SU-DHL-6 (cell line): ENCODE measurements at regions not wholly inside any gene's neighbourhood (a gene's known extent, or its start where the extent isn't known, plus 50 kb on each side); places are given as distances from the start of the nearest gene placed in this dataset.
"Not testable (repeated sequence)": the region's sequence is repeated elsewhere in the genome, so short reads cannot be mapped to it uniquely, and the experiment has no call there.

Experiments used
- H2AFZ ChIP-seq: fragments of 200-600 bp; sonication (generic); 2 replicates; pipeline ENCODE4 v1.6.1; 2014; ENCODE audit warnings: low read depth, mild to moderate bottlenecking, moderate library complexity, mixed read lengths, antibody characterized with exemption, low read length; ENCODE audit not compliant: severe bottlenecking
- H3F3A ChIP-seq: fragments of 200-600 bp; shearing (Covaris generic); 2 replicates; pipeline ENCODE4 v1.6.0; 2016; ENCODE audit warnings: antibody characterized with exemption, mild to moderate bottlenecking; ENCODE audit not compliant: insufficient read depth
- H3K27ac ChIP-seq: fragments of 200-600 bp; sonication (generic); 2 replicates; pipeline ENCODE4 v1.5.1; 2016; ENCODE audit warnings: low read depth, mild to moderate bottlenecking, low read length, moderate library complexity, mixed read lengths
- H3K27me3 ChIP-seq: fragments of 200-600 bp; sonication (generic), shearing (Covaris generic); 2 replicates; pipeline ENCODE4 v1.6.0; 2014; ENCODE audit warnings: mild to moderate bottlenecking, low read length
- H3K36me3 ChIP-seq: fragments of 200-600 bp; sonication (generic); 2 replicates; pipeline ENCODE4 v1.6.1; 2014; ENCODE audit warnings: mild to moderate bottlenecking, low read length, mixed read lengths
- H3K4me2 ChIP-seq: fragments of 300-600, 200-600 bp; shearing (Covaris generic), sonication (generic); 2 replicates; pipeline ENCODE4 v1.6.0; 2014; ENCODE audit warnings: low read length, low read depth, mild to moderate bottlenecking; ENCODE audit not compliant: poor library complexity, severe bottlenecking
- H3K4me3 ChIP-seq: fragments of 200-600 bp; sonication (generic); 2 replicates; pipeline ENCODE4 v1.5.1; 2014; ENCODE audit warnings: antibody characterized with exemption, low read length, mild to moderate bottlenecking, mixed read lengths; ENCODE audit not compliant: insufficient read depth, poor library complexity, severe bottlenecking
- H3K79me2 ChIP-seq: fragments of 200-600 bp; sonication (generic); 2 replicates; pipeline ENCODE4 v1.6.1; 2014; ENCODE audit warnings: mild to moderate bottlenecking, low read length, moderate library complexity; ENCODE audit not compliant: insufficient read depth
- H3K9ac ChIP-seq: fragments of 200-600 bp; sonication (generic); 2 replicates; pipeline ENCODE4 v1.7.0; 2014; ENCODE audit warnings: mild to moderate bottlenecking, low read length
- H3K9me2 ChIP-seq: fragments of 200-600 bp; sonication (generic); replicated peaks from 2 replicates; pipeline ENCODE4 v1.6.1; 2014; ENCODE audit warnings: low read length; ENCODE audit not compliant: insufficient read depth
- H3K9me3 ChIP-seq: fragments of 200-600 bp; sonication (generic); 2 replicates; pipeline ENCODE4 v1.6.1; 2014; ENCODE audit warnings: low read length, mixed read lengths; ENCODE audit not compliant: insufficient read depth
- H4K20me1 ChIP-seq: fragments of 200-600 bp; sonication (generic); 2 replicates; pipeline ENCODE4 v1.6.1; 2014; ENCODE audit warnings: low read depth, mild to moderate bottlenecking, antibody characterized with exemption, low read length, moderate library complexity, mixed read lengths
- CTCF ChIP-seq: fragments of 200-600 bp; sonication (generic); IDR thresholded peaks from one replicate; pipeline ENCODE4 v1.5.1; 2017; ENCODE audit warnings: antibody characterized with exemption, mild to moderate bottlenecking, low read length, moderate library complexity; ENCODE audit not compliant: insufficient read depth, poor library complexity, severe bottlenecking
- EZH2phosphoT487 ChIP-seq: fragments of 200-600 bp; sonication (generic), shearing (Covaris generic); conservative IDR thresholded peaks from 2 replicates; pipeline ENCODE4 v1.6.1; 2018; ENCODE audit warnings: mild to moderate bottlenecking, antibody characterized with exemption, low read length, moderate library complexity, mixed read lengths

- Histone ChIP-seq H4K20me1 (no peaks in the 10 kb centered on the region), H3F3A (no peaks in the 10 kb centered on the region), H3K9ac (no peak overlapping the region), H3K27ac (no peak overlapping the region), H2AFZ (no peak overlapping the region), H3K27me3 (no peaks in the 10 kb centered on the region), H3K36me3 (no peaks in the 10 kb centered on the region), H3K79me2 (no peaks in the 10 kb centered on the region), H3K4me3 (no peak overlapping the region), H3K9me2 (no peaks in the 10 kb centered on the region), H3K4me2 (no peak overlapping the region), H3K9me3 (no peaks in the 10 kb centered on the region)
- no peak for TF ChIP-seq CTCF
- TF ChIP-seq EZH2phosphoT487: no peak
These were observed 1259.7 kb upstream of the RAG2 start for GRCh38 chr11:37857726-37858125.

DNA sequence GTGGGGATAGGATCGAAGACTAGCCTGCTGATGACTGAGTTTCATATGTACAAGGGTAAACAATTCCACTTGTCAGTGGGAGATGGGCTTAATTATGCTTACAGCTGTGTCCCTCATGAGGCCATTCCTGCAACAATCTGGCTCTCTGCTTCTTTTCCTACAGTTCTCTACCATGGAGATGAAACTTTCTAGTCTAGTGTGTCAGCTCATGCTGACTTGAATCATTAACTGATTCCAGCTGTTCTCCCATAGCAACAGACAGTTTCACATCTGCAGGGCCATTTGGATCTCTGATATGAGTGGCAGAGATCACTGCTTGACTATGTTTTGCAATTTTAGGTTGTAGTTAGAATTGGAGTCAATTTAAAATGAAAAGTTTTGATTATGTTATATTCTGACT lies 1251.7 kb upstream of the RAG2 start:
- no peak overlapping the region for H3K9ac ChIP-seq
- no peaks in the 10 kb centered on the region for H3K9me3 ChIP-seq
- TF ChIP-seq CTCF (no peak), EZH2phosphoT487 (no peak)
- H3K79me2 ChIP-seq: no peaks in the 10 kb centered on the region
- no peaks in the 10 kb centered on the region for H3F3A ChIP-seq
- H3K4me2 ChIP-seq: no peak overlapping the region
- no peaks in the 10 kb centered on the region for H3K27me3 ChIP-seq
- H3K36me3 ChIP-seq: no peaks in the 10 kb centered on the region
- no peak overlapping the region for H3K4me3 ChIP-seq
- no peaks in the 10 kb centered on the region for H4K20me1 ChIP-seq
- no peak overlapping the region for H2AFZ ChIP-seq
- no peaks in the 10 kb centered on the region for H3K9me2 ChIP-seq
- no peak overlapping the region for H3K27ac ChIP-seq

DNA sequence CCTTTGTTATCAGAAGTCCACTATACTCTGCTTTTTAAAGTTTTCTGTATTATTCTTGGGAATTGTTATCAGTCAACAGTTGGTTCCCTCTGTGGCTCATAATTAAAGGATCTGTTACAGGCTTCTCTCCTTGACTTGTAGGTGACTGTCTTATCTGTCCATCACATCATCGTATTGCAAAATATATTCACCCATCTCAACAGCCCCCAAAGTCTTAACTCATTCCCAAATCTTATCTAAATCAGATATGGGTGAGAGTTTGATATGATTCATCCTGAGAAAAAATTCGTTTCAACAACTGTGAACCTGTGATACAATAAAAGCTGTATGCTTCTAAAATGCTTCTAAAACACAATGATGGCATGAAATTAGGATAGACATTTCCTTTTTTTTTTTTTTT lies 1245.6 kb upstream of the RAG2 start:
- Histone ChIP-seq H3K27me3 (no peaks in the 10 kb centered on the region), H3K9me2 (no peaks in the 10 kb centered on the region), H3K9ac (no peak overlapping the region), H3K27ac (no peak overlapping the region), H3K9me3 (no peaks in the 10 kb centered on the region), H3K4me2 (no peak overlapping the region), H3F3A (no peaks in the 10 kb centered on the region), H3K4me3 (no peak overlapping the region), H3K36me3 (no peaks in the 10 kb centered on the region), H2AFZ (no peak overlapping the region), H4K20me1 (no peaks in the 10 kb centered on the region), H3K79me2 (no peaks in the 10 kb centered on the region)
- no peak for TF ChIP-seq CTCF
- no peak for TF ChIP-seq EZH2phosphoT487

DNA sequence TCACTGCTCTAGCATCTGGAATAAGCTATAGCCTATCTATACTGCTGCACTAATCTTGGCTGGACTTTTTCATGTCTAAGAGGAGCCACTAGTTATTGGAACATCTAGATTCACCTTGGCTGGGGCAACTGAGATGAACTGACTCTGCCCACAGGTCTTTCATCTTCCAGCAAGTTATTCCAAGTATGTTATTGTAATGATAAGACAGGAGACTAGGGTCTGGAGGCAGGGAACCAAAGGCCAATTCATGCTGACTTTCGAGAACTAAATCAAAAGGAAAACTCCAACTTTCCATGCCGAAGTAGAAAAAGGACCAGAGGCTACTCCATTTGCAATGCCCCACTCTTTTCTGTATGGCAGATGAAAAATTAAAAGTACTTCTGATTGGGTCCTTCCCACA lies 1243.0 kb upstream of the RAG2 start:
- Histone ChIP-seq H4K20me1 (no peaks in the 10 kb centered on the region), H3K27me3 (no peaks in the 10 kb centered on the region), H2AFZ (no peak overlapping the region), H3K9ac (no peak overlapping the region), H3K27ac (no peak overlapping the region), H3K9me3 (no peaks in the 10 kb centered on the region), H3K4me3 (no peak overlapping the region), H3F3A (no peaks in the 10 kb centered on the region), H3K4me2 (no peak overlapping the region), H3K9me2 (no peaks in the 10 kb centered on the region), H3K36me3 (no peaks in the 10 kb centered on the region), H3K79me2 (no peaks in the 10 kb centered on the region)
- TF ChIP-seq CTCF: no peak
- TF ChIP-seq EZH2phosphoT487: no peak

GRCh38 chr11:37840345-37840744 lies 1242.3 kb upstream of the RAG2 start:
- H3K4me2 ChIP-seq, H3K36me3 ChIP-seq, H3F3A ChIP-seq, H3K27me3 ChIP-seq, H3K27ac ChIP-seq, H3K79me2 ChIP-seq, H3K9me2 ChIP-seq, H3K4me3 ChIP-seq, H3K9me3 ChIP-seq, H4K20me1 ChIP-seq, H2AFZ ChIP-seq, H3K9ac ChIP-seq: not testable (repeated sequence)
